ENCODE measurements at regions not wholly inside any gene's neighbourhood (a gene's known extent, or its start where the extent isn't known, plus 50 kb on each side); places are given as distances from the start of the nearest gene placed in this dataset.

DNA sequence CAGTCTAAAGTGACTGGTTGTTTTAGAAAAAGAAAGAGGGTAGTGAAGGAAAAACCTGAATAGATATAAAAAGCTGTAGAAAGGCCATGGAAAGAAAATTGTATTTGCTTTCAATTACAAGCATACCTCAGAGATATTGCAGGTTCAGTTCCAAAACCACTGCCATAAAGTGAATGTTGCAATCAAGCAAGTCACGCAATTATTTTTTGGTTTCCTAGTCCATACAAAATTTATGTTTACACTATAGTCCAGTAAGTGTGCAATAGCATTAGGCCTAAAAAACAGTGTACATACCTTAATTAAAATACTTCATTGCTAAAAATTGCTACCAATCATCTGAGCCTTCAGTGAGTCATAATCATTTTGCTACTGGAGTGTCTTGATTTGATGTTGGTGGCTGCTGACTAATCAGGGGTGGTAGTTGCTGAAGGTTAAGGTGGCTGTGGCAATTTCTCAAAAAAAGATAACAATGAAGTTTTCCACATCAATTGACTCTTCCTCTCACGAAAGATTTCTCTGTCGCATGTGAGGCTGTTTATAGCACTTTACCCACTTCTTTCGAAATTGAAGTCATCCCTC, 2003.8 kb upstream of the PIK3C3 start:
- Histone ChIP-seq H3K27me3 (no peaks in the 10 kb centered on the region), H3K9me3 (no peaks in the 10 kb centered on the region), H3K4me3 (no peak overlapping the region), H3K4me1 (no peaks in the 10 kb centered on the region), H3K36me3 (no peaks in the 10 kb centered on the region), H3K27ac (no peak overlapping the region)
- 95% methylated on average over 4 of the region's 4 CpGs for WGBS, 2 donors
- no peak for DNase-seq (ENCODE audit: low spot score in 2 of 2)
- TF ChIP-seq POLR2A (IDR thresholded peaks at IDR 0.05) (no peak), EP300 (IDR thresholded peaks at IDR 0.05) (no peak)
- TF ChIP-seq, protein P1, sequence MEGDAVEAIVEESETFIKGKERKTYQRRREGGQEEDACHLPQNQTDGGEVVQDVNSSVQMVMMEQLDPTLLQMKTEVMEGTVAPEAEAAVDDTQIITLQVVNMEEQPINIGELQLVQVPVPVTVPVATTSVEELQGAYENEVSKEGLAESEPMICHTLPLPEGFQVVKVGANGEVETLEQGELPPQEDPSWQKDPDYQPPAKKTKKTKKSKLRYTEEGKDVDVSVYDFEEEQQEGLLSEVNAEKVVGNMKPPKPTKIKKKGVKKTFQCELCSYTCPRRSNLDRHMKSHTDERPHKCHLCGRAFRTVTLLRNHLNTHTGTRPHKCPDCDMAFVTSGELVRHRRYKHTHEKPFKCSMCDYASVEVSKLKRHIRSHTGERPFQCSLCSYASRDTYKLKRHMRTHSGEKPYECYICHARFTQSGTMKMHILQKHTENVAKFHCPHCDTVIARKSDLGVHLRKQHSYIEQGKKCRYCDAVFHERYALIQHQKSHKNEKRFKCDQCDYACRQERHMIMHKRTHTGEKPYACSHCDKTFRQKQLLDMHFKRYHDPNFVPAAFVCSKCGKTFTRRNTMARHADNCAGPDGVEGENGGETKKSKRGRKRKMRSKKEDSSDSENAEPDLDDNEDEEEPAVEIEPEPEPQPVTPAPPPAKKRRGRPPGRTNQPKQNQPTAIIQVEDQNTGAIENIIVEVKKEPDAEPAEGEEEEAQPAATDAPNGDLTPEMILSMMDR (IDR thresholded peaks at IDR 0.05) = no peak

DNA sequence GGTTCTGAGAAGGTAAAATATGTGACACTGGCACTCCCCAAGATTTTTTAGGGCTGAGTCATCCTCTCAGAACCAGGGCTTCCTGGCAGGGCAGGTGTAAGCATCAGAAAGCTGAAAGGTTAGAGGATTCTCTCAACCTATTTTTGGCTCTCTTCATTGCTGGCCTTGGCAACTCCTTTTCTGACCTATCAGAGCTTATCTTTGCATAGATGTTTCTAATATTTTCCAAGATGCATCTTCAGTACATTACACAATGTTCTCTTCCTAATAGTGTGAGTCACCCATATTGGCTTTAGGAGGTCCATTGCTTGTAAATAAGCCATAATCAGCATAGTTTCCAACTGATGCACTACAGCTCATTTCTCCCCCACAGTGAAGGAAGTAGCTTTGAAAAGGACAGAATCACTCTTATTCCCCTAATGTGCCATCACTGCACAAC, 2008.4 kb upstream of the PIK3C3 start:
- TF ChIP-seq, protein P1 (IDR thresholded peaks at IDR 0.05) = no peak
- no peak for TF ChIP-seq POLR2A (IDR thresholded peaks at IDR 0.05)
- no peak for TF ChIP-seq EP300 (IDR thresholded peaks at IDR 0.05)
- no peak overlapping the region for H3K27ac ChIP-seq

DNA sequence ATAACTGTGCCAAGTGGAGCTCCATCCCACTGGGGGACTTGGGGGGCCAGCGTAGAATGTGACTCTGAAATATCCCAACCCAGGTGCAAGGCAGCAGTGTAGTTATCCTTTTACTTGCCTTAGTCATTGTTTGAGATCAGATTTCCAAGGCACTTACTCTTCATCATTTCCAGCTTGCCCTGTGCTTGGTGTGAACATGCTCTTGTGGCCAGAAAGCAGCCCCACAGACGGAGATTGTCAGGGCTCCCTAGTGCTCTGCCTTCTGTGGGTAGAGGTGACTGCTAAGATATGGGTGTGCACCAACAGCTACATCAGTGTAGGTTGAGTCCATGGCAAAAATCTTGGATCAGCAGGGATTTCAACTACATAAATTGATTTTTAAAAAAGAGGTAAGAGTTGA, 2010.0 kb upstream of the PIK3C3 start:
- TF ChIP-seq POLR2A (IDR thresholded peaks at IDR 0.05) = no peak
- TF ChIP-seq, protein P1 (IDR thresholded peaks at IDR 0.05) = no peak
- no peak for TF ChIP-seq EP300 (IDR thresholded peaks at IDR 0.05)
- WGBS, 2 donors = 58 to 85% methylated on average over 2 of the region's 2 CpGs
- no peaks in the 10 kb centered on the region for H3K36me3 ChIP-seq
- no peak overlapping the region for H3K27ac ChIP-seq
- DNase-seq (ENCODE audit: low spot score in 2 of 2) = no peak
- no peaks in the 10 kb centered on the region for H3K27me3 ChIP-seq
- no peaks in the 10 kb centered on the region for H3K4me1 ChIP-seq
- no peak overlapping the region for H3K4me3 ChIP-seq
- H3K9me3 ChIP-seq = no peaks in the 10 kb centered on the region

More for the DNA sequence above, 2008.4 kb upstream of the PIK3C3 start:
- Histone ChIP-seq H3K4me1 (no peaks in the 10 kb centered on the region), H3K27me3 (no peaks in the 10 kb centered on the region), H3K36me3 (no peaks in the 10 kb centered on the region), H3K9me3 (no peaks in the 10 kb centered on the region), H3K4me3 (no peak overlapping the region)
- no peak for DNase-seq (ENCODE audit: low spot score in 2 of 2)

DNA sequence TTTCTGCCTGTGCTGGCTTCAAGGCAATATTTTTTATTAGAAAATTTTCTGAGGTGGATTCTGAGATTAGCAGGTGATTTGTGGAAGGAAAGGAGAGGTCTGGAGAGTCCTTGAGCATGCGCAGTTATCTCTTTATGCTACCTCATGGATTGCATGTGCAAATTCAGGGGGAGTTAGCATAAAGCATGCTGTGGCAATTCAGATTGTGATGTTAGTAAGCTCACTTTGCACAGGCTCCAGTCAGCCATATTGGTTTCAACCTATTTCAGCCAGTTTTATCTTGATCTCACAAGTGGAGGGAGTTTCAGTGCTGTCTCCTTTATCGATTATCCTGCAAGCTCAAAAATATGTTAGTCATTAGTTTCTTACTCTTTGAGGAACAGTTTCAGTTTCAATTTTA, 2012.3 kb upstream of the PIK3C3 start:
- H3K27ac ChIP-seq = no peak overlapping the region
- no peak overlapping the region for H3K4me3 ChIP-seq
- no peaks in the 10 kb centered on the region for H3K36me3 ChIP-seq
- H3K9me3 ChIP-seq = no peaks in the 10 kb centered on the region
- no peaks in the 10 kb centered on the region for H3K4me1 ChIP-seq
- 78 to 80% methylated on average over 2 of the region's 2 CpGs for WGBS, 2 donors
- TF ChIP-seq POLR2A (IDR thresholded peaks at IDR 0.05) = no peak
- TF ChIP-seq EP300 (IDR thresholded peaks at IDR 0.05) = no peak
- TF ChIP-seq, protein P1 (IDR thresholded peaks at IDR 0.05) = no peak
- no peaks in the 10 kb centered on the region for H3K27me3 ChIP-seq
- no peak for DNase-seq (ENCODE audit: low spot score in 2 of 2)

DNA sequence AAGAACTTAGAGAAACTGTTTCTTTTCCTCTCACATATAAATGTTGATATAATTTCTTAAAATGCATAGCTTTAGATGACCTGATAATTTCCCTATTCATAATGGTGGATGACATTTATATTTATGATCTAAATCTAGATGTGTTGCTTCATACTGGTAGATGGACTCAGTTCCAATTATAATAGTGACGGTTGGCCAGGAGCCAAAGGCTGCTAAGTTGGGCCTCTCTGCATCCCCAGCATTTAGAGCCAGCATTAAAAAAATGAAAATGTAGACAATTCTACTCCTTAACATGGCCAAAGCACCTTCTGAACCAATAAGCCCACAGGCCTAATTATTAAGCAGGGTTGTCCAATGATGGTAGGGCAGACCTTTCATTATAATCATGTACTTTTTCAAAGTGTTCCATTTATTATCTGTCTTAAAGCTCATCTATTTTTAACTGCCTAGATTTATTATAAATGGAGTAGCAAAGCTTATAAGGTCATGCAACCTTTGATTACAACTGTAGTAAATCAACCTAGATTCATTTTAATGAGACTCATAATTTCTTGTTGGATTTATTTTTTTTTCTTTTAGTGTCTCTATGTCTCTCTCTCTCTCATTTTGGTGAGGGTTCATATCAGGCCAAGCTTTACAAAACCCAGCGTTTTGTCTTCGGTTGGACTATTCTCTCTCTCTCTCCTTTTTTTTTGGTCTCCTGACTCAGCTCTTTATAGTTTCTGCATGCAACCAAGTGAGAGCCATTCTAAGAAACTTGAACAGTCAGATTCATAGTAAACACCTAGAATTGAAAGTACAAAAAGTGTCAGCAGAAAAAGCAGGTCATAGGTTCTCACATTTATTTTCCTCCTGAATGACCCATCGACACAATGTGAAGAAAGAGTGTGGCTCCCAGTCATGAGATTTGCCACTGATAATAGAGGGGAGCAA, 2016.1 kb upstream of the PIK3C3 start:
- no peak for TF ChIP-seq POLR2A (IDR thresholded peaks at IDR 0.05)
- Histone ChIP-seq H3K4me3 (no peak overlapping the region), H3K4me1 (no peaks in the 10 kb centered on the region), H3K36me3 (no peaks in the 10 kb centered on the region), H3K27ac (no peak overlapping the region), H3K27me3 (no peaks in the 10 kb centered on the region), H3K9me3 (no peaks in the 10 kb centered on the region)
- WGBS, 2 donors = 59 to 63% methylated on average over 4 of the region's 4 CpGs
- no peak for DNase-seq (ENCODE audit: low spot score in 2 of 2)
